ENCODE measurements at regions not wholly inside any gene's neighbourhood (a gene's known extent, or its start where the extent isn't known, plus 50 kb on each side); places are given as distances from the start of the nearest gene placed in this dataset.
A peak's percentile ranks its signal among the peaks of the same experiment; 100 is the strongest.

DNA sequence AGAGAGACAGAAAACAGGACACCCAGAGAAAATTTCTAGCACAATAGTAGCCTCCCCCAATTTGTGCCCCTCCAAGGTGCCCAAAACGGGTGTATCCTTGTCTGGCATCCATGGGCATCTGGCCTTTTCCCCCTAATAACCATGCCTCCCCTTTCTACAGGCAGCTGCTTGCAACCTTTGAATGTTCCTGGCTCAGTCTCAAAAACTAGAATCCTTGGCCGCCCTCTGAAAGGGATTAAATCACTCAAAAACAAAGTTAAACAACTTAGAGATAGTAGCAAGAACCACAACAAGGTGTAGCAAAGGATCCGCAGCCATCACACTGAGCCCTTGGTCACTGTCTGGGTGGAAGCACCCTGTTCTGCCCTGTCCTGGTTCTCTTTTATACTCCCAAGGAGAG lies 105.6 kb downstream of the MN1 start:
- intact Hi-C loops (cut with DNase I; ENCODE audit: low total_unique reads) (no loop called here), in situ Hi-C loops (cut with MboI; ENCODE audit: low sequenced_read_pairs in 4 of 4) (no loop called here)
- Histone ChIP-seq H3K4me3 (no peak overlapping the region), H3K27me3 (no peaks in the 10 kb centered on the region), H3K4me1 (peaks cover 22 to 30% of the 10 kb centered on the region in 2 donors), H3K27ac (peak overlapping the region; percentile 87 to 96 (median 90)), H3K36me3 (no peaks in the 10 kb centered on the region), H3K9me3 (no peaks in the 10 kb centered on the region)
- TF ChIP-seq, protein P1, sequence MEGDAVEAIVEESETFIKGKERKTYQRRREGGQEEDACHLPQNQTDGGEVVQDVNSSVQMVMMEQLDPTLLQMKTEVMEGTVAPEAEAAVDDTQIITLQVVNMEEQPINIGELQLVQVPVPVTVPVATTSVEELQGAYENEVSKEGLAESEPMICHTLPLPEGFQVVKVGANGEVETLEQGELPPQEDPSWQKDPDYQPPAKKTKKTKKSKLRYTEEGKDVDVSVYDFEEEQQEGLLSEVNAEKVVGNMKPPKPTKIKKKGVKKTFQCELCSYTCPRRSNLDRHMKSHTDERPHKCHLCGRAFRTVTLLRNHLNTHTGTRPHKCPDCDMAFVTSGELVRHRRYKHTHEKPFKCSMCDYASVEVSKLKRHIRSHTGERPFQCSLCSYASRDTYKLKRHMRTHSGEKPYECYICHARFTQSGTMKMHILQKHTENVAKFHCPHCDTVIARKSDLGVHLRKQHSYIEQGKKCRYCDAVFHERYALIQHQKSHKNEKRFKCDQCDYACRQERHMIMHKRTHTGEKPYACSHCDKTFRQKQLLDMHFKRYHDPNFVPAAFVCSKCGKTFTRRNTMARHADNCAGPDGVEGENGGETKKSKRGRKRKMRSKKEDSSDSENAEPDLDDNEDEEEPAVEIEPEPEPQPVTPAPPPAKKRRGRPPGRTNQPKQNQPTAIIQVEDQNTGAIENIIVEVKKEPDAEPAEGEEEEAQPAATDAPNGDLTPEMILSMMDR (IDR thresholded peaks at IDR 0.05 in 4 of 5, conservative IDR thresholded peaks at IDR 0.05 in 1 of 5) = no peak
- no peak for TF ChIP-seq POLR2A (IDR thresholded peaks at IDR 0.05)
- DNase-seq = no peak
- ATAC-seq = no peak

DNA sequence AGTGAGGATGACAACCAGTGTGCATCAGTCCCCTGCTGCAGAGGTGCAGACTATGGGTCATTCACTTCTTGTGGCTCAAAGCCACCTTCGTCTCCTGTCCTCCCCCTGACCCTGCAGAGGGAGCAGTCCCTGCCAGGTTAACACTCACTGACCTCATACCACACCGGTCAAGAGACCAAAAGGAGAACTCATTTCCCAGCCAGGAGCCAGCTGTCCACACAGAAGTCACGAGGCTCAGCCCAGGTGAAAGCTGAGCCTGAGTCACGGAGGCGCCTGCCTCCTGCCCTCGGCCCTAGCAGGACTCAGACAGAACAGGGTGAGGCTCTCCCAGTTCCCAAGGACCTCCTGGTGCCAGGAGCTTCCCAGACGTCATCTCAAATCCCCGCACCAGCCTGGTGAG lies 103.7 kb downstream of the MN1 start:
- Histone ChIP-seq H3K4me3 (no peak overlapping the region), H3K27ac (peak overlapping the region; percentile 87 to 96 (median 90)), H3K9me3 (no peaks in the 10 kb centered on the region), H3K27me3 (no peaks in the 10 kb centered on the region), H3K4me1 (peaks cover 22 to 30% of the 10 kb centered on the region in 2 donors), H3K36me3 (no peaks in the 10 kb centered on the region)
- in situ Hi-C loops (cut with MboI; ENCODE audit: low sequenced_read_pairs in 4 of 4) (no loop called here), intact Hi-C loops (cut with DNase I; ENCODE audit: low total_unique reads) (loop anchor here (1.0 kb wide), 1 partner anchor 29 kb away; no protein-coding TSS in a partner anchor)
- DNase-seq = peak; percentile 82 to 95
- peak; percentile 88 to 93 for ATAC-seq
- TF ChIP-seq, protein P1 (IDR thresholded peaks at IDR 0.05 in 4 of 5, conservative IDR thresholded peaks at IDR 0.05 in 1 of 5) = no peak
- TF ChIP-seq POLR2A (IDR thresholded peaks at IDR 0.05) = peak in 1 of 2 donors; percentile 25

Measured in gastrocnemius medialis (tissue), 4 donors.